Thoracic aorta (tissue), 2 donors: ENCODE measurements at regions not wholly inside any gene's neighbourhood (a gene's known extent, or its start where the extent isn't known, plus 50 kb on each side); places are given as distances from the start of the nearest gene placed in this dataset.

Experiments
- ATAC-seq: fragments of 150-250 bp; one replicate; pipeline ENCODE4 v1.8.0; 2017; ENCODE audit warnings: low read depth; ENCODE audit not compliant: insufficient number of reproducible peaks, low FRiP score
- DNase-seq: peaks from one replicate; pipeline ENCODE4 v3.0.0-alpha.2; 2020; ENCODE audit warnings: low spot score
- H3K27ac ChIP-seq, 2 donors: fragments of 200-600 bp; sonication (generic); 1 replicate in 1 of 2; 2 replicates in 1 of 2; pipeline ENCODE4 v1.5.1; 2016; ENCODE audit warnings: mild to moderate bottlenecking in 2 of 2, moderate library complexity in 2 of 2
- H3K27me3 ChIP-seq: fragments of 200-600 bp; sonication (generic); replicated peaks from 2 replicates; pipeline ENCODE4 v1.6.0; 2016; ENCODE audit warnings: mild to moderate bottlenecking; ENCODE audit not compliant: insufficient read depth
- H3K36me3 ChIP-seq: fragments of 200-600 bp; sonication (generic); one replicate; pipeline ENCODE4 v1.5.1; 2016
- H3K4me1 ChIP-seq, 2 donors: fragments of 200-600 bp; sonication (generic); 1 replicate in 1 of 2; 2 replicates in 1 of 2; pipeline versions ENCODE4 v1.5.1 to v1.6.0; 2016; ENCODE audit warnings: low read depth in 2 of 2, mild to moderate bottlenecking in 1 of 2; ENCODE audit not compliant: control insufficient read depth in 1 of 2
- H3K4me3 ChIP-seq: fragments of 200-600 bp; sonication (generic); 2 replicates; pipeline ENCODE4 v1.5.1; 2016; ENCODE audit warnings: mild to moderate bottlenecking
- H3K9me3 ChIP-seq: fragments of 200-600 bp; sonication (generic); 2 replicates; pipeline ENCODE4 v1.5.1; 2016
- CTCF ChIP-seq: fragments of 200-600 bp; sonication (generic); IDR thresholded peaks from one replicate; pipeline ENCODE4 v1.5.1; 2019; ENCODE audit warnings: antibody characterized with exemption

GRCh38 chr7:41760293-41760692 lies 57.4 kb upstream of the INHBA start:
- H3K4me3 ChIP-seq = no peak overlapping the region
- H3K36me3 ChIP-seq = no peaks in the 10 kb centered on the region
- no peak for TF ChIP-seq CTCF
- H3K27me3 ChIP-seq = no peaks in the 10 kb centered on the region
- ATAC-seq (no peak), DNase-seq (no peak)
- H3K4me1 ChIP-seq = no peaks in the 10 kb centered on the region
- no peak overlapping the region for H3K27ac ChIP-seq
- H3K9me3 ChIP-seq = peaks cover 6% of the 10 kb centered on the region

- no peak for DNase-seq
- no peaks in the 10 kb centered on the region for H3K27me3 ChIP-seq
- H3K36me3 ChIP-seq = no peaks in the 10 kb centered on the region
- H3K27ac ChIP-seq = no peak overlapping the region
- no peaks in the 10 kb centered on the region for H3K4me1 ChIP-seq
- H3K9me3 ChIP-seq = peaks cover 12% of the 10 kb centered on the region
- no peak for TF ChIP-seq CTCF
- ATAC-seq = no peak
- H3K4me3 ChIP-seq = no peak overlapping the region
Observed at GRCh38 chr7:41758321-41758720, 55.4 kb upstream of the INHBA start.

- Histone ChIP-seq H3K27me3 (no peaks in the 10 kb centered on the region), H3K4me1 (no peaks in the 10 kb centered on the region), H3K36me3 (no peaks in the 10 kb centered on the region), H3K9me3 (peaks cover 12% of the 10 kb centered on the region), H3K27ac (no peak overlapping the region), H3K4me3 (no peak overlapping the region)
- TF ChIP-seq CTCF = no peak
- ATAC-seq (no peak), DNase-seq (no peak)
Observed at GRCh38 chr7:41756650-41757182, 53.8 kb upstream of the INHBA start.

- Histone ChIP-seq H3K4me3 (no peak overlapping the region), H3K27ac (no peak overlapping the region), H3K9me3 (peaks cover 12% of the 10 kb centered on the region), H3K4me1 (no peaks in the 10 kb centered on the region), H3K27me3 (no peaks in the 10 kb centered on the region), H3K36me3 (no peaks in the 10 kb centered on the region)
- DNase-seq = no peak
- no peak for TF ChIP-seq CTCF
- ATAC-seq = no peak
Observed at GRCh38 chr7:41755096-41755495, 52.2 kb upstream of the INHBA start.

- Histone ChIP-seq H3K4me1 (no peaks in the 10 kb centered on the region), H3K4me3 (no peak overlapping the region), H3K27ac (no peak overlapping the region), H3K36me3 (no peaks in the 10 kb centered on the region), H3K9me3 (peaks cover 12% of the 10 kb centered on the region), H3K27me3 (no peaks in the 10 kb centered on the region)
- no peak for TF ChIP-seq CTCF
- DNase-seq = no peak
- no peak for ATAC-seq
Observed at GRCh38 chr7:41754046-41754445, 51.2 kb upstream of the INHBA start.
